Spleen (tissue), 11 donors: ENCODE measurements at regions not wholly inside any gene's neighbourhood (a gene's known extent, or its start where the extent isn't known, plus 50 kb on each side); places are given as distances from the start of the nearest gene placed in this dataset.

Source experiments
- DNase-seq: peaks from one replicate; pipeline ENCODE4 v3.0.0-alpha.2; 2020
- H3K27ac ChIP-seq, 8 donors: fragments of 200-600 bp; sonication (generic) in 7 of 8; 1 replicate in 4 of 8; 2 replicates in 4 of 8; pipeline versions ENCODE4 v1.5.0 to v1.8.0; 2016 to 2021; ENCODE audit warnings: inconsistent platforms in 4 of 8, mild to moderate bottlenecking in 4 of 8, moderate library complexity in 1 of 8
- H3K27me3 ChIP-seq, 7 donors: fragments of 200-600 bp; sonication (generic) in 6 of 7; replicated peaks in 1 of 7; 1 replicate in 4 of 7; 2 replicates in 3 of 7; pipeline versions ENCODE4 v1.5.0 to v1.8.0; 2016 to 2021; ENCODE audit warnings: inconsistent platforms in 3 of 7, mild to moderate bottlenecking in 1 of 7
- H3K36me3 ChIP-seq, 6 donors: fragments of 200-600 bp; sonication (generic) in 5 of 6; 1 replicate in 4 of 6; 2 replicates in 2 of 6; pipeline versions ENCODE4 v1.5.0 to v1.8.0; 2016 to 2021; ENCODE audit warnings: inconsistent platforms in 2 of 6
- H3K4me1 ChIP-seq, 6 donors: fragments of 200-600 bp; sonication (generic) in 5 of 6; 1 replicate in 3 of 6; 2 replicates in 3 of 6; pipeline versions ENCODE4 v1.5.0 to v1.8.0; 2016 to 2021; ENCODE audit warnings: inconsistent platforms in 3 of 6
- H3K4me3 ChIP-seq, 8 donors: fragments of 200-600 bp; sonication (generic) in 7 of 8; 1 replicate in 4 of 8; 2 replicates in 4 of 8; pipeline versions ENCODE4 v1.5.0 to v1.8.0; 2016 to 2021; ENCODE audit warnings: inconsistent platforms in 4 of 8, mild to moderate bottlenecking in 4 of 8, moderate library complexity in 2 of 8
- H3K9me3 ChIP-seq, 8 donors: fragments of 200-600 bp; sonication (generic) in 7 of 8; 1 replicate in 4 of 8; 2 replicates in 4 of 8; pipeline versions ENCODE4 v1.5.0 to v1.8.0; 2016 to 2021; ENCODE audit warnings: inconsistent platforms in 4 of 8
- POLR2A ChIP-seq, 3 donors: fragments of 450-650 bp; IDR thresholded peaks; one replicate each; pipeline ENCODE4 v1.5.1; 2017; ENCODE audit warnings: antibody characterized with exemption in 3 of 3, mild to moderate bottlenecking in 1 of 3
- POLR2AphosphoS5 ChIP-seq, 3 donors: sonication (generic); formaldehyde crosslinking; IDR thresholded peaks; one replicate each; pipeline ENCODE4 v1.5.1; 2017; ENCODE audit warnings: antibody characterized with exemption in 3 of 3
- WGBS, 5 donors: extraction: QIAGEN DNeasy Blood & Tissue Kit in 3 of 5; methylation state at CpG; one replicate each; pipeline versions ENCODE4 v1.1.5 to v1.1.7; 2013 to 2018; 5-methylcytosine and 5-hydroxymethylcytosine counted together
- intact Hi-C: fragments of 100-400 bp; cut with DNase I; formaldehyde crosslinking; loops from one replicate; pipeline ENCODE4 v1.15.0; 2023; ENCODE audit warnings: low total_unique reads
- TF ChIP-seq, protein P1 (sequence below), 11 experiments: fragments of 200-600 bp in 7 of 11; fragments of 450-650 bp in 4 of 11; sonication (generic) in 4 of 11; IDR thresholded peaks in 8 of 11; conservative IDR thresholded peaks in 3 of 11; 1 replicate in 7 of 11; 2 replicates in 4 of 11; pipeline versions ENCODE4 v1.4.0 to v1.8.0; 2016 to 2021; ENCODE audit warnings: antibody characterized with exemption in 11 of 11, inconsistent platforms in 4 of 11, mild to moderate bottlenecking in 1 of 11
- donor health status: healthy with polysubstance abuse.
- donor health status: DM: no; HTN: no; CAD: no; lungs with moderate emphysema.
- donor health status: DM: no; HTN: no; CAD: no.
- donor health status: Bipolar disorder and iron deficiency.
- donor health status: healthy.
- donor health status: DM: no; HTN: no; CAD: no.
- donor health status: DM: yes; HTN: yes; CAD: no.

DNA sequence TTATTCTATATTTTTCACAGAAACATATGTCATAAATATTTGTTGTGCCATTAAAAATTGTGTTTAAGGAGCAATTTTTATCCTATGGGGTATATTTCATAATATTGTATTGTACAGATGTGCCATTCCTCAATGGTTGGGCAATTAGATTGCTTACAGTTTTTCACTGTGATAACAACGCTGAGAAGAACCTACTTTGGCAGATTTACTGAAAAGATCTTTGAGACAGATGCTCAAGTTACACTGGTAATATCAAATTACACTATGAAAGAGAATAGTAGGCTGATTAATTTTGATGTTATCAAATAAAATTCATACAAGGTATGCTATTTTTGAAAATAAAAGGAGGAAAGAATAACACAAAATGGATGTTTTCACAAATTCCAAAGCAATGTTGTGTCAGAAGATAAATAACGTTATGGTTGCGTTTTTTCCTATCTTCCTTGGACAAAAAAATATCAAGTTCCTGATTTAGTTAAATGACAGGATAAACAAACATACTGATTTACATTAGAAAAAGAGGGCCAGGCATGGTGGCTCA lies 335.1 kb upstream of the ZNF521 start:
- Histone ChIP-seq H3K9me3 (no peaks in the 10 kb centered on the region), H3K27me3 (no peaks in the 10 kb centered on the region), H3K36me3 (no peaks in the 10 kb centered on the region), H3K4me1 (no peaks in the 10 kb centered on the region), H3K27ac (no peak overlapping the region), H3K4me3 (no peak overlapping the region)
- TF ChIP-seq POLR2A (IDR thresholded peaks at IDR 0.05) = no peak
- TF ChIP-seq, protein P1, sequence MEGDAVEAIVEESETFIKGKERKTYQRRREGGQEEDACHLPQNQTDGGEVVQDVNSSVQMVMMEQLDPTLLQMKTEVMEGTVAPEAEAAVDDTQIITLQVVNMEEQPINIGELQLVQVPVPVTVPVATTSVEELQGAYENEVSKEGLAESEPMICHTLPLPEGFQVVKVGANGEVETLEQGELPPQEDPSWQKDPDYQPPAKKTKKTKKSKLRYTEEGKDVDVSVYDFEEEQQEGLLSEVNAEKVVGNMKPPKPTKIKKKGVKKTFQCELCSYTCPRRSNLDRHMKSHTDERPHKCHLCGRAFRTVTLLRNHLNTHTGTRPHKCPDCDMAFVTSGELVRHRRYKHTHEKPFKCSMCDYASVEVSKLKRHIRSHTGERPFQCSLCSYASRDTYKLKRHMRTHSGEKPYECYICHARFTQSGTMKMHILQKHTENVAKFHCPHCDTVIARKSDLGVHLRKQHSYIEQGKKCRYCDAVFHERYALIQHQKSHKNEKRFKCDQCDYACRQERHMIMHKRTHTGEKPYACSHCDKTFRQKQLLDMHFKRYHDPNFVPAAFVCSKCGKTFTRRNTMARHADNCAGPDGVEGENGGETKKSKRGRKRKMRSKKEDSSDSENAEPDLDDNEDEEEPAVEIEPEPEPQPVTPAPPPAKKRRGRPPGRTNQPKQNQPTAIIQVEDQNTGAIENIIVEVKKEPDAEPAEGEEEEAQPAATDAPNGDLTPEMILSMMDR (IDR thresholded peaks at IDR 0.05 in 8 of 11, conservative IDR thresholded peaks at IDR 0.05 in 3 of 11) = no peak
- no peak for TF ChIP-seq POLR2AphosphoS5 (IDR thresholded peaks at IDR 0.05)
- DNase-seq = no peak
- intact Hi-C loops = no loop called here
- 79 to 82% (median 82%) methylated on average over 3 of the region's 3 CpGs for WGBS, 5 donors

DNA sequence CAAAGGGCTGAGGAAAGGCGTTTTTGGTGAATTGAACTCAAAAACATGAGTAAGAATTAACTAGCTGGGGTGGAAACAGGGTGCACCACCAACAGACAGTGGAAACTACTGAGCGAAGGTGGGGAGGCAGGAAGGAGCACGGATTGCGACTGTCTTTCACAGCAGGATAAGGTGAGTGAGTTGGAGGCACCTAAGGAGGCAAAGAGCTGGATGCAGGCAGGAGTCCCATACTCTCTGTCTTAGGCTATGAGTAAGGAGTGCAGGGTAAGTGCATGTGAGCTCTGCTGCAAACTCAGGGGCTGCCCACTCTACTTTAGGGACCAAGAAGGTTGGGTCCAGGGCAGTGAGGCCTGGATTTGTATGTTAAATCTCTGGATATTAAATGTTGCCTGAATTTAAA lies 333.1 kb upstream of the ZNF521 start:
- H3K4me3 ChIP-seq = no peak overlapping the region
- intact Hi-C loops = no loop called here
- H3K27me3 ChIP-seq = no peaks in the 10 kb centered on the region
- 79 to 89% (median 84%) methylated on average over 4 of the region's 4 CpGs for WGBS, 5 donors
- H3K27ac ChIP-seq = no peak overlapping the region
- TF ChIP-seq, protein P1 (IDR thresholded peaks at IDR 0.05 in 8 of 11, conservative IDR thresholded peaks at IDR 0.05 in 3 of 11) = no peak
- TF ChIP-seq POLR2A (IDR thresholded peaks at IDR 0.05) (no peak), POLR2AphosphoS5 (IDR thresholded peaks at IDR 0.05) (no peak)
- H3K36me3 ChIP-seq = no peaks in the 10 kb centered on the region
- no peaks in the 10 kb centered on the region for H3K9me3 ChIP-seq
- no peak for DNase-seq
- no peaks in the 10 kb centered on the region for H3K4me1 ChIP-seq

DNA sequence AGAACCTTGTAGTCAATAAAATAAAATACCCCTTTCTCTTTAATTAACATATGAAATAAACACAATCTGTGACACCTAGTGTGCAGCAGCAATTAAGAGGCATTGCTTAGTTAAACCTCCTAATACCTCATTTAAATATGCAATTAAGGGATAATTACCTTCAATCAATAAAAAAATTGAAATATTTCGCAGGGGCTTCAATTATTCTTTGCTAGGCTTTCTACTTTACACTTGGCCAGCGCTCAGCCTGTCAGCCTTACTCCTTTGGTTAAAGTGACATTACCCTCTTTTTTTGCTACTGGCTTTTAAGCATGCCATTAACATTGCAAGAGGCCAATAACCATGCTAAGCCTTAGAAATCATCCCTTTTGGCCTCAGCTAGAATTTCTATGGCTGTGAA lies 327.5 kb upstream of the ZNF521 start:
- WGBS, 5 donors = 69 to 90% (median 83%) methylated on average over 2 of the region's 2 CpGs

DNA sequence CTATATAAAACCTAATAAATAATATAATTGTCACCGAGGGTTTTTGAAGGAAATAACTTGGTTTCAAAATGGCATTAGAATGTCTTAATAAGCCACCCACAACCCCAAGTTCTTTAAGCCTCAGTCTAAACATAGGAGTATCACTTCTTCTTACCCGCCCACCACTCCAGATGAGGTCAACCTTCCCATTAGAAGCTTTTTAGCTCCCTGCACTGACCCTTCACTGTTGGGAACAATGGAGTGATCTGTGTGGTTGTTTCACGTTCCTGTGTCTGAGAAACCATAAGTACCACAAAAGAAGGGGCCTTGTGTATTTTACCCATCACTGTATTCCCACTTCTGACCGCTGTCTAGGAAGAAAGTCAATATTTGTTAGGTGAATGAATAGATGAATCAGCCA lies 326.3 kb upstream of the ZNF521 start:
- TF ChIP-seq POLR2AphosphoS5 (IDR thresholded peaks at IDR 0.05) = no peak
- TF ChIP-seq, protein P1 (IDR thresholded peaks at IDR 0.05 in 8 of 11, conservative IDR thresholded peaks at IDR 0.05 in 3 of 11) = no peak
- TF ChIP-seq POLR2A (IDR thresholded peaks at IDR 0.05) = no peak
- no peaks in the 10 kb centered on the region for H3K36me3 ChIP-seq
- no peaks in the 10 kb centered on the region for H3K4me1 ChIP-seq
- no peak for DNase-seq
- WGBS, 5 donors = 74 to 89% (median 77%) methylated on average over 4 of the region's 4 CpGs
- no peaks in the 10 kb centered on the region for H3K9me3 ChIP-seq
- intact Hi-C loops = no loop called here
- no peak overlapping the region for H3K4me3 ChIP-seq
- H3K27ac ChIP-seq = no peak overlapping the region
- no peaks in the 10 kb centered on the region for H3K27me3 ChIP-seq

More for the DNA sequence above, 327.5 kb upstream of the ZNF521 start:
- no peaks in the 10 kb centered on the region for H3K36me3 ChIP-seq
- DNase-seq = no peak
- H3K4me3 ChIP-seq = no peak overlapping the region
- intact Hi-C loops = no loop called here
- TF ChIP-seq POLR2AphosphoS5 (IDR thresholded peaks at IDR 0.05) (no peak), POLR2A (IDR thresholded peaks at IDR 0.05) (no peak)
- TF ChIP-seq, protein P1 (IDR thresholded peaks at IDR 0.05 in 8 of 11, conservative IDR thresholded peaks at IDR 0.05 in 3 of 11) = no peak
- no peaks in the 10 kb centered on the region for H3K4me1 ChIP-seq
- H3K9me3 ChIP-seq = no peaks in the 10 kb centered on the region
- H3K27ac ChIP-seq = no peak overlapping the region
- H3K27me3 ChIP-seq = no peaks in the 10 kb centered on the region
